Muscle of leg (tissue), 3 donors: ENCODE measurements at regions not wholly inside any gene's neighbourhood (a gene's known extent, or its start where the extent isn't known, plus 50 kb on each side); places are given as distances from the start of the nearest gene placed in this dataset.
"Not testable (repeated sequence)": the region's sequence is repeated elsewhere in the genome, so short reads cannot be mapped to it uniquely, and the experiment has no call there.

Experiments
- DNase-seq: peaks from one replicate; pipeline ENCODE4 v3.0.0; 2013
- H3K27ac ChIP-seq: one replicate; pipeline ENCODE4 v1.5.1; 2013; ENCODE audit warnings: mild to moderate bottlenecking, low read length, control low read depth
- H3K27me3 ChIP-seq: one replicate; pipeline ENCODE4 v1.6.1; 2013; ENCODE audit warnings: low read length; ENCODE audit not compliant: control insufficient read depth, insufficient read depth
- H3K36me3 ChIP-seq: one replicate; pipeline ENCODE4 v1.6.1; 2013; ENCODE audit warnings: low read length; ENCODE audit not compliant: control insufficient read depth, insufficient read depth
- H3K4me1 ChIP-seq: one replicate; pipeline ENCODE4 v1.6.1; 2013; ENCODE audit warnings: low read length; ENCODE audit not compliant: control insufficient read depth, insufficient read depth
- H3K4me3 ChIP-seq: one replicate; pipeline ENCODE4 v1.5.1; 2013; ENCODE audit warnings: low read length, control low read depth
- H3K9me3 ChIP-seq: replicated peaks from 2 replicates; pipeline ENCODE4 v1.6.1; 2013; ENCODE audit warnings: low read depth, low read length; ENCODE audit not compliant: control insufficient read depth
- WGBS: methylation state at CpG from one replicate; pipeline ENCODE4 v1.1.5; 2013; ENCODE audit warnings: missing lambda C conversion rate; ENCODE audit not compliant: insufficient coverage; 5-methylcytosine and 5-hydroxymethylcytosine counted together

- no peaks in the 10 kb centered on the region for H3K27me3 ChIP-seq
- H3K27ac ChIP-seq = peak overlapping the region; percentile 67
- H3K4me1 ChIP-seq = peaks cover 39% of the 10 kb centered on the region
- 80% methylated on average over 3 of the region's 6 CpGs for whole genome bisulfite sequencing
- no peaks in the 10 kb centered on the region for H3K36me3 ChIP-seq
- DNase-seq = no peak
- no peaks in the 10 kb centered on the region for H3K9me3 ChIP-seq
- no peak overlapping the region for H3K4me3 ChIP-seq
Observed at GRCh38 chr5:115457571-115457970, 87.0 kb downstream of the FEM1C start.

- no peak for DNase-seq
- Histone ChIP-seq H3K4me1 (peaks cover 39% of the 10 kb centered on the region), H3K9me3 (no peaks in the 10 kb centered on the region), H3K27ac (peak overlapping the region; percentile 67), H3K4me3 (no peak overlapping the region), H3K36me3 (no peaks in the 10 kb centered on the region), H3K27me3 (no peaks in the 10 kb centered on the region)
- 60% methylated on average over 5 of the region's 7 CpGs for WGBS
Observed at GRCh38 chr5:115456539-115457040, 88.0 kb downstream of the FEM1C start.

GRCh38 chr5:115456056-115456455 lies 88.5 kb downstream of the FEM1C start:
- no peak overlapping the region for H3K4me3 ChIP-seq
- no peaks in the 10 kb centered on the region for H3K27me3 ChIP-seq
- no peaks in the 10 kb centered on the region for H3K9me3 ChIP-seq
- WGBS = 83% methylated on average over 1 of the region's 4 CpGs
- H3K36me3 ChIP-seq = no peaks in the 10 kb centered on the region
- no peak for DNase-seq
- H3K27ac ChIP-seq = no peak overlapping the region
- H3K4me1 ChIP-seq = peaks cover 41% of the 10 kb centered on the region

- Histone ChIP-seq H3K27me3 (no peaks in the 10 kb centered on the region), H3K4me3 (no peak overlapping the region), H3K36me3 (no peaks in the 10 kb centered on the region), H3K4me1 (peaks cover 42% of the 10 kb centered on the region), H3K27ac (no peak overlapping the region), H3K9me3 (no peaks in the 10 kb centered on the region)
- DNase-seq = no peak
- 100% methylated on average over 3 of the region's 6 CpGs for WGBS
Observed at GRCh38 chr5:115455301-115455707, 89.3 kb downstream of the FEM1C start.

- no peak for DNase-seq
- Histone ChIP-seq H3K27ac (no peak overlapping the region), H3K4me3 (no peak overlapping the region), H3K36me3 (no peaks in the 10 kb centered on the region), H3K27me3 (no peaks in the 10 kb centered on the region), H3K9me3 (no peaks in the 10 kb centered on the region), H3K4me1 (peaks cover 33% of the 10 kb centered on the region)
- WGBS = 83% methylated on average over 1 of the region's 2 CpGs
Observed at GRCh38 chr5:115453391-115454095, 91.0 kb downstream of the FEM1C start.

GRCh38 chr5:115452536-115453235 lies 91.9 kb downstream of the FEM1C start:
- Histone ChIP-seq H3K27ac (no peak overlapping the region), H3K36me3 (no peaks in the 10 kb centered on the region), H3K4me3 (no peak overlapping the region), H3K4me1 (peaks cover 25% of the 10 kb centered on the region), H3K9me3 (no peaks in the 10 kb centered on the region), H3K27me3 (no peaks in the 10 kb centered on the region)
- no CpG with 5 or more reads among the region's 2 CpGs for WGBS
- DNase-seq = peak; percentile 54

GRCh38 chr5:115452083-115452482 lies 92.5 kb downstream of the FEM1C start:
- Histone ChIP-seq H3K36me3 (no peaks in the 10 kb centered on the region), H3K4me3 (no peak overlapping the region), H3K4me1 (peaks cover 19% of the 10 kb centered on the region), H3K9me3 (no peaks in the 10 kb centered on the region), H3K27me3 (no peaks in the 10 kb centered on the region), H3K27ac (no peak overlapping the region)
- DNase-seq = no peak
- WGBS = no CpG with 5 or more reads among the region's 2 CpGs

- H3K27ac ChIP-seq = peak overlapping the region; percentile 60
- DNase-seq = peak; percentile 81
- no peaks in the 10 kb centered on the region for H3K36me3 ChIP-seq
- WGBS = no CpG with 5 or more reads among the region's 1 CpG
- no peak overlapping the region for H3K4me3 ChIP-seq
- no peaks in the 10 kb centered on the region for H3K27me3 ChIP-seq
- no peaks in the 10 kb centered on the region for H3K9me3 ChIP-seq
- H3K4me1 ChIP-seq = peaks cover 12% of the 10 kb centered on the region
Observed at GRCh38 chr5:115450741-115451140, 93.8 kb downstream of the FEM1C start.

GRCh38 chr5:115448630-115449029 lies 95.9 kb downstream of the FEM1C start:
- not testable (repeated sequence) for H3K4me3 ChIP-seq, H3K27me3 ChIP-seq, DNase-seq, H3K36me3 ChIP-seq, H3K27ac ChIP-seq, H3K9me3 ChIP-seq
- 100% methylated on average over 1 of the region's 7 CpGs for WGBS
- peaks cover 12% of the 10 kb centered on the region for H3K4me1 ChIP-seq

GRCh38 chr5:115440782-115441451 lies 103.7 kb downstream of the FEM1C start:
- H3K9me3 ChIP-seq = peaks cover 18% of the 10 kb centered on the region
- H3K27me3 ChIP-seq = no peaks in the 10 kb centered on the region
- no CpG with 5 or more reads among the region's 2 CpGs for WGBS
- H3K36me3 ChIP-seq = no peaks in the 10 kb centered on the region
- no peak overlapping the region for H3K27ac ChIP-seq
- no peak for DNase-seq
- H3K4me1 ChIP-seq = no peaks in the 10 kb centered on the region
- no peak overlapping the region for H3K4me3 ChIP-seq
